ENCODE measurements at regions not wholly inside any gene's neighbourhood (a gene's known extent, or its start where the extent isn't known, plus 50 kb on each side); places are given as distances from the start of the nearest gene placed in this dataset.

GRCh38 chr2:143823296-143823695 is 694.1 kb downstream of the ARHGAP15 start:
- WGBS: 80% methylated on average over 2 of the region's 2 CpGs
- H3K9ac ChIP-seq (ENCODE audit: low read depth in 1 of 2, low read length in 2 of 2): no peak overlapping the region
- H3K9me3 ChIP-seq (ENCODE audit: control insufficient read depth in 4 of 4, low read length in 3 of 4): no peaks in the 10 kb centered on the region
- no peaks in the 10 kb centered on the region for H3K4me1 ChIP-seq (ENCODE audit: control insufficient read depth in 4 of 4, insufficient read depth in 4 of 4, low read length in 3 of 4)
- H3K27me3 ChIP-seq (ENCODE audit: control insufficient read depth in 4 of 4, insufficient read depth in 4 of 4, low read length in 3 of 4): peaks cover 0 to 5% (median 0%) of the 10 kb centered on the region in 4 donors
- no peak for TF ChIP-seq SP1 (IDR thresholded peaks at IDR 0.05)
- no peak for TF ChIP-seq HNF4A (conservative IDR thresholded peaks at IDR 0.05)
- TF ChIP-seq TAF1 (conservative IDR thresholded peaks at IDR 0.05): no peak
- no peak for TF ChIP-seq HNF4G (IDR thresholded peaks at IDR 0.05)
- no peak for TF ChIP-seq CTCF (IDR thresholded peaks at IDR 0.05; ENCODE audit: low read depth, low read length, missing input control)
- H3K36me3 ChIP-seq (ENCODE audit: control insufficient read depth in 4 of 4, insufficient read depth in 3 of 4, low read depth in 1 of 4, low read length in 3 of 4): no peaks in the 10 kb centered on the region
- no peak overlapping the region for H3K27ac ChIP-seq (ENCODE audit: low read depth in 1 of 2, low read length in 2 of 2)
- no peak for DNase-seq (ENCODE audit: low spot score)
- H3K4me3 ChIP-seq (ENCODE audit: low read depth in 1 of 3, low read length in 3 of 3): no peak overlapping the region

- 90% methylated on average over 8 of the region's 8 CpGs for WGBS
Measured at GRCh38 chr2:143822736-143823135, 693.5 kb downstream of the ARHGAP15 start.

More at GRCh38 chr2:143822736-143823135, 693.5 kb downstream of the ARHGAP15 start:
- H3K36me3 ChIP-seq (ENCODE audit: control insufficient read depth in 4 of 4, insufficient read depth in 3 of 4, low read depth in 1 of 4, low read length in 3 of 4): no peaks in the 10 kb centered on the region
- no peaks in the 10 kb centered on the region for H3K4me1 ChIP-seq (ENCODE audit: control insufficient read depth in 4 of 4, insufficient read depth in 4 of 4, low read length in 3 of 4)
- TF ChIP-seq ZBTB33 (IDR thresholded peaks at IDR 0.05) (no peak), ATF3 (IDR thresholded peaks at IDR 0.05) (no peak), GABPA (IDR thresholded peaks at IDR 0.05 in 1 of 2, conservative IDR thresholded peaks at IDR 0.05 in 1 of 2) (no peak), SP1 (IDR thresholded peaks at IDR 0.05) (no peak), MAX (IDR thresholded peaks at IDR 0.05) (no peak), HNF4A (conservative IDR thresholded peaks at IDR 0.05) (no peak), NR2F2 (IDR thresholded peaks at IDR 0.05) (no peak), TAF1 (conservative IDR thresholded peaks at IDR 0.05) (no peak), CTCF (IDR thresholded peaks at IDR 0.05; ENCODE audit: low read depth, low read length, missing input control) (no peak), RAD21 (IDR thresholded peaks at IDR 0.05) (no peak), EGR1 (IDR thresholded peaks at IDR 0.05; ENCODE audit: low read depth in 2 of 2) (no peak), RXRA (IDR thresholded peaks at IDR 0.05) (no peak)
- no peak overlapping the region for H3K4me3 ChIP-seq (ENCODE audit: low read depth in 1 of 3, low read length in 3 of 3)
- peaks cover 0 to 5% (median 0%) of the 10 kb centered on the region in 4 donors for H3K27me3 ChIP-seq (ENCODE audit: control insufficient read depth in 4 of 4, insufficient read depth in 4 of 4, low read length in 3 of 4)
- H3K9me3 ChIP-seq (ENCODE audit: control insufficient read depth in 4 of 4, low read length in 3 of 4): no peaks in the 10 kb centered on the region
- H3K27ac ChIP-seq (ENCODE audit: low read depth in 1 of 2, low read length in 2 of 2): no peak overlapping the region
- H3K9ac ChIP-seq (ENCODE audit: low read depth in 1 of 2, low read length in 2 of 2): no peak overlapping the region
- no peak for DNase-seq (ENCODE audit: low spot score)
